OCI-LY1 (cell line): ENCODE measurements at regions not wholly inside any gene's neighbourhood (a gene's known extent, or its start where the extent isn't known, plus 50 kb on each side); places are given as distances from the start of the nearest gene placed in this dataset.

ENCODE experiments used
- CTCF ChIP-seq: fragments of 200-600 bp; sonication (generic), shearing (Covaris generic); IDR thresholded peaks from 2 replicates; pipeline ENCODE4 v1.5.1; 2017; ENCODE audit warnings: mild to moderate bottlenecking, antibody characterized with exemption, low read length, moderate library complexity, mixed read lengths
- EZH2 ChIP-seq: fragments of 200-600 bp; sonication (generic), shearing (Covaris generic); IDR thresholded peaks from 2 replicates; pipeline ENCODE4 v1.8.0; 2017; ENCODE audit warnings: borderline replicate concordance, mixed run types, mild to moderate bottlenecking, antibody characterized with exemption, low read length, moderate library complexity, mixed read lengths

- TF ChIP-seq CTCF, result no peak
- TF ChIP-seq EZH2, result no peak
These were observed 544.6 kb upstream of the ZEB2 start for GRCh38 chr2:145064511-145064910.
